GM12864 (cell line): ENCODE measurements at regions not wholly inside any gene's neighbourhood (a gene's known extent, or its start where the extent isn't known, plus 50 kb on each side); places are given as distances from the start of the nearest gene placed in this dataset.

Experiments used
- DNase-seq: peaks from one replicate; pipeline ENCODE4 v3.0.0-alpha.2; 2011; ENCODE audit warnings: low read depth
- H3K4me3 ChIP-seq: 2 replicates; pipeline ENCODE4 v1.5.1; 2011; ENCODE audit warnings: mild to moderate bottlenecking, low read depth, low read length, control low read depth
- TF ChIP-seq, protein P1 (sequence below): IDR thresholded peaks from 2 replicates; pipeline ENCODE4 v1.5.1; 2011; ENCODE audit warnings: low read depth, mild to moderate bottlenecking, moderate library complexity, low read length, control low read depth, inconsistent platforms; ENCODE audit errors: missing control alignments

- DNase-seq = no peak
- H3K4me3 ChIP-seq = no peak overlapping the region
- TF ChIP-seq, protein P1, sequence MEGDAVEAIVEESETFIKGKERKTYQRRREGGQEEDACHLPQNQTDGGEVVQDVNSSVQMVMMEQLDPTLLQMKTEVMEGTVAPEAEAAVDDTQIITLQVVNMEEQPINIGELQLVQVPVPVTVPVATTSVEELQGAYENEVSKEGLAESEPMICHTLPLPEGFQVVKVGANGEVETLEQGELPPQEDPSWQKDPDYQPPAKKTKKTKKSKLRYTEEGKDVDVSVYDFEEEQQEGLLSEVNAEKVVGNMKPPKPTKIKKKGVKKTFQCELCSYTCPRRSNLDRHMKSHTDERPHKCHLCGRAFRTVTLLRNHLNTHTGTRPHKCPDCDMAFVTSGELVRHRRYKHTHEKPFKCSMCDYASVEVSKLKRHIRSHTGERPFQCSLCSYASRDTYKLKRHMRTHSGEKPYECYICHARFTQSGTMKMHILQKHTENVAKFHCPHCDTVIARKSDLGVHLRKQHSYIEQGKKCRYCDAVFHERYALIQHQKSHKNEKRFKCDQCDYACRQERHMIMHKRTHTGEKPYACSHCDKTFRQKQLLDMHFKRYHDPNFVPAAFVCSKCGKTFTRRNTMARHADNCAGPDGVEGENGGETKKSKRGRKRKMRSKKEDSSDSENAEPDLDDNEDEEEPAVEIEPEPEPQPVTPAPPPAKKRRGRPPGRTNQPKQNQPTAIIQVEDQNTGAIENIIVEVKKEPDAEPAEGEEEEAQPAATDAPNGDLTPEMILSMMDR = no peak
Measured at GRCh38 chr7:41013117-41013516, 689.8 kb downstream of the INHBA start.

GRCh38 chr7:41012041-41012440 is 690.8 kb downstream of the INHBA start:
- no peak for DNase-seq
- H3K4me3 ChIP-seq = no peak overlapping the region
- TF ChIP-seq, protein P1 = no peak

DNA sequence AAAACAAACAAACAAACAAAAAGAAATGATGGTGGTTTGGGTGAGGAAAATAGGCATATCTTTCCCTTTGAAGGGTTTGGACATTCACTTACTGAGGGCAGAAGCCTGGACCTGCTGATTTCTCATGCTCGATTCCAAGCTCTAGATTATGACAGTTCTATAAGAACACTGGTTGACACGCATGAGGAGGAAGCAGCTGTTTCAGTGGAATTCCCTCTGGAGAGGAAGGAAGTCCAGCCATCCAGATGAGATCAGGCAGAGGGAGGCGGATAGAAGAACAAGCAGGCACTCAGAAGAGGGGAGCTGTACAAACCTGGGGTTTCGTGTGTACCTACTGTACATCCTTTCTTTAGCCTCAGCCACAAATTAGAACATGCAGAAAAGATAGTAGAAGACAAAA is 691.9 kb downstream of the INHBA start:
- H3K4me3 ChIP-seq = no peak overlapping the region
- no peak for DNase-seq
- TF ChIP-seq, protein P1 = no peak

DNA sequence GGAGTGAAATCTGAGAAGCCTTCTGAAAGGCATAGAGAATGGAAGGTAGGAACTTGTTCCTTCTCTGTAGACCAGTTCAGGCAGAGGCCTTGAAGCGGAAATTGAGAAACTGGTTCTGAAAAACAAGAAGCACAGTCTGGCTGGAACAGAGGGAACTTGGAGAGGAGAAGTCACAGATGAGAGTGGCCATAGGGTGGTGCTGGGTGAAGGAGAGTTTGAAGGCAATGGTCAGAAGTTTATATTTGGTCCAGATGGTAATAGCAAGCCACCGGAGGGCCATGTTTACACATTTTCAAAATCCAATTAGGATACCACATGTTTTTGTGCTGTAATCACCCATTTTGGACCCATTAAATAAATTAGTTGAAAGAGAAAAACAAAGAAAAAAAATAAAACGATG is 692.5 kb downstream of the INHBA start:
- DNase-seq = no peak
- TF ChIP-seq, protein P1 = no peak

DNA sequence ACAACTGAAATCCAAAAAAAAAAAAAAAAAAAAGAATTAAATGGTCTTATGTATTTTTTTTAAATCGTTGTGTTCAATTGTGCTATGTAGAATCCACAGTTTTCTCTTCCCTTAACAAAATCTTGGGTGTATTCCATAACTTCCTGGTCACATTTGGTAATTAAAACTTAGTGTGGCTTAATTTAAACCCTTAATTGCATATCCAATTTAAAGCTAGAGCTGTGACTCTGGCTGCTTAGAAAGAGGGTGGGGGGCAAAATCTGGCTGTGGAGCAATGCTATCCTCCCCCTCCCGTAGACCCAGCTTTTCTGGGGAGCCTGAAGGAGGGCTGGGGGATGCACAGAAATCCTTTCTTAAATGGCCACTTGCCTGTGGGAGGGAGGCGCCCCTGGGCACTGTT is 695.1 kb downstream of the INHBA start:
- TF ChIP-seq, protein P1 = no peak
- no peak for DNase-seq
- no peak overlapping the region for H3K4me3 ChIP-seq

More for the DNA sequence above, 692.5 kb downstream of the INHBA start:
- no peak overlapping the region for H3K4me3 ChIP-seq

DNA sequence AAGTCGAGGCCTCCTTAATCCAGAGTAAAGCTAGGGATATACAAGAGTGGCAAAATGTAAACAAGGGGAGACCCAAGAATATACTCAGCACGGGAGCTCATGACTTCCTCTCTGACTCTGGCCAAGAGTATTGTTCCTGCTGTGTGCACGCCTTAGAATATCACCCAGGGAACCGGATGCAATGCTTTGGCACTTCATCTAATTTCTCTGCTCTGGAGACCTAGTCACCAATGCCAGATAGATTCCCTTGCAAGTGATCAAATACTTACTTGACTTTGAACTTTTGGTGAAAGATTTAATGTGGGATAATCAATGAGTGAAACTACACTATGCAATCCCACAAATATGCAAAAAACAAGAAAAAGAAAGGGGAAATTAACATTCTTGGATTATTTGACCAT is 695.5 kb downstream of the INHBA start:
- TF ChIP-seq, protein P1 = no peak
- no peak for DNase-seq
- H3K4me3 ChIP-seq = no peak overlapping the region

DNA sequence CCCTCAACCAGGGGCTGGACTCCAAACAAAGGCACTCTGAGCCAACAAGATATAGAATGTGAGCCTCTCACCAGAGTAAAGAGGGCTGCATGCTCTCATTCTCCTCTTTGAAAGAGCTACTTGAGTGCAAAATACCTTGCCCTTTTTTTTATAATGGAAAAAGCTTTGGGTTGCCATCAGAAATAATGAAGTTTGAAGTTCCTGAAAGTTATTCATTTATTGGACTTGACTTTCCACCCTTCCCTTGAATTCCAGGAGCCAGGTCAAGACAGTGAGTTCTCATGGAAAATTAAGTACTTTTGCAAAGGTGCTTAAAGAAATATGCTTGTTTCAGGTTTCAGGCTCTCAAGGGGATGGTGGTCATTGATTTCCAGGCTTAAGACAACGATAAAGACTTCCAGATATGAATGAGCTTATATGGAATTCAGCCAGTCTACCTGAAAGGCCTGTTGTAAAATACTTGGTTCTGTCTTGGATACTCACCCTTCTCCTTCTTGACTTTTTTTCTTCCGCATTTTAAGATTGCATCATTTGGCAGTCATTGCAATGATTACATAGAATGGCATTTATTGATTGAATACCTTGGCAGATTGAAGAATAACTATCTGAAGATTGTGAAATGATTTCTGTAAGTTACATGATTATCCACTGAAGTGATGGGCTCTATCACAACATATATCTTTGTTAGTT is 696.4 kb downstream of the INHBA start:
- TF ChIP-seq, protein P1 = no peak
- no peak overlapping the region for H3K4me3 ChIP-seq
- DNase-seq = no peak
